ENCODE measurements at regions not wholly inside any gene's neighbourhood (a gene's known extent, or its start where the extent isn't known, plus 50 kb on each side); places are given as distances from the start of the nearest gene placed in this dataset.

- TF ChIP-seq, protein P1, sequence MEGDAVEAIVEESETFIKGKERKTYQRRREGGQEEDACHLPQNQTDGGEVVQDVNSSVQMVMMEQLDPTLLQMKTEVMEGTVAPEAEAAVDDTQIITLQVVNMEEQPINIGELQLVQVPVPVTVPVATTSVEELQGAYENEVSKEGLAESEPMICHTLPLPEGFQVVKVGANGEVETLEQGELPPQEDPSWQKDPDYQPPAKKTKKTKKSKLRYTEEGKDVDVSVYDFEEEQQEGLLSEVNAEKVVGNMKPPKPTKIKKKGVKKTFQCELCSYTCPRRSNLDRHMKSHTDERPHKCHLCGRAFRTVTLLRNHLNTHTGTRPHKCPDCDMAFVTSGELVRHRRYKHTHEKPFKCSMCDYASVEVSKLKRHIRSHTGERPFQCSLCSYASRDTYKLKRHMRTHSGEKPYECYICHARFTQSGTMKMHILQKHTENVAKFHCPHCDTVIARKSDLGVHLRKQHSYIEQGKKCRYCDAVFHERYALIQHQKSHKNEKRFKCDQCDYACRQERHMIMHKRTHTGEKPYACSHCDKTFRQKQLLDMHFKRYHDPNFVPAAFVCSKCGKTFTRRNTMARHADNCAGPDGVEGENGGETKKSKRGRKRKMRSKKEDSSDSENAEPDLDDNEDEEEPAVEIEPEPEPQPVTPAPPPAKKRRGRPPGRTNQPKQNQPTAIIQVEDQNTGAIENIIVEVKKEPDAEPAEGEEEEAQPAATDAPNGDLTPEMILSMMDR (IDR thresholded peaks at IDR 0.05): no peak
- no peak for TF ChIP-seq EP300 (IDR thresholded peaks at IDR 0.05)
- TF ChIP-seq POLR2A (IDR thresholded peaks at IDR 0.05): no peak
- TF ChIP-seq POLR2AphosphoS5 (IDR thresholded peaks at IDR 0.05): no peak
These were observed 91.2 kb downstream of the DLL1 start for GRCh38 chr6:170199716-170200115.
